K562 (cell line): ENCODE measurements at regions not wholly inside any gene's neighbourhood (a gene's known extent, or its start where the extent isn't known, plus 50 kb on each side); places are given as distances from the start of the nearest gene placed in this dataset.
A peak's percentile ranks its signal among the peaks of the same experiment; 100 is the strongest.

ENCODE experiments used
- ARID2 ChIP-seq: fragments of 450-650 bp; IDR thresholded peaks from 2 replicates; pipeline ENCODE4 v1.6.1; 2017; ENCODE audit warnings: antibody characterized with exemption, mild to moderate bottlenecking
- FOSL1 ChIP-seq: fragments of 200-800 bp; sonication (Bioruptor generic); conservative IDR thresholded peaks from 2 replicates; pipeline ENCODE4 v1.6.1; 2016; ENCODE audit warnings: missing genetic modification characterization, missing compliant biosample characterization
- HMG20A ChIP-seq: fragments of 450-650 bp; formaldehyde crosslinking; conservative IDR thresholded peaks from 2 replicates; pipeline ENCODE4 v1.4.0; 2020; ENCODE audit warnings: mild to moderate bottlenecking, mixed read lengths
- HNRNPH1 ChIP-seq: fragments of 200-400 bp; formaldehyde crosslinking; optimal IDR thresholded peaks from 2 replicates; pipeline ENCODE3; 2017; ENCODE audit warnings: low read depth, mild to moderate bottlenecking, low read length, moderate library complexity
- ILF3 ChIP-seq: fragments of 450-650 bp; IDR thresholded peaks from 2 replicates; pipeline ENCODE4 v1.6.1; 2018; ENCODE audit warnings: antibody characterized with exemption, mild to moderate bottlenecking, moderate library complexity, borderline replicate concordance
- LARP7 ChIP-seq: fragments of 450-650 bp; IDR thresholded peaks from 2 replicates; pipeline ENCODE4 v1.6.1; 2016
- NCOA2 ChIP-seq, 2 experiments: fragments of 450-650 bp; IDR thresholded peaks; 2 replicates each; pipeline ENCODE4 v1.6.1; 2018; ENCODE audit warnings: mild to moderate bottlenecking in 2 of 2, moderate library complexity in 1 of 2; ENCODE audit not compliant: partially characterized antibody in 2 of 2
- RFX1 ChIP-seq: fragments of 450-650 bp; IDR thresholded peaks from 2 replicates; pipeline ENCODE4 v1.6.1; 2016; ENCODE audit warnings: mild to moderate bottlenecking, moderate library complexity
- SRF ChIP-seq, 2 experiments: fragments of 250-450, 450-650 bp in 1 of 2; sonication (Bioruptor Pico) in 1 of 2; sonication (generic) in 1 of 2; formaldehyde crosslinking; IDR thresholded peaks; 2 replicates each; pipeline versions ENCODE4 v1.5.0 to v1.5.1; 2020 to 2022; ENCODE audit warnings: mild to moderate bottlenecking in 1 of 2, missing genetic modification reagents in 1 of 2
- TAF1 ChIP-seq: IDR thresholded peaks from 2 replicates; pipeline ENCODE4 v1.6.1; 2011; ENCODE audit warnings: mild to moderate bottlenecking, low read length, moderate library complexity; ENCODE audit not compliant: insufficient read depth, control insufficient read depth, severe bottlenecking; ENCODE audit errors: extremely low read depth
- TAL1 ChIP-seq: fragments of 450-650 bp; IDR thresholded peaks from 2 replicates; pipeline ENCODE4 v1.6.1; 2016; ENCODE audit warnings: mild to moderate bottlenecking
- TCF7 ChIP-seq: sonication (generic); IDR thresholded peaks from 2 replicates; pipeline ENCODE4 v1.6.1; 2016; ENCODE audit warnings: antibody characterized with exemption, borderline replicate concordance
- ZNF124 ChIP-seq: sonication (generic); formaldehyde crosslinking; IDR thresholded peaks from 2 replicates; pipeline ENCODE4 v1.8.1; 2022; ENCODE audit warnings: missing genetic modification reagents
- ZNF232 ChIP-seq: sonication (generic); formaldehyde crosslinking; IDR thresholded peaks from 2 replicates; pipeline ENCODE4 v1.8.0; 2022; ENCODE audit warnings: mild to moderate bottlenecking, missing genetic modification reagents
- TF ChIP-seq, protein P1 (sequence below): fragments of 250-450 bp; sonication (Bioruptor Pico); IDR thresholded peaks from 2 replicates; pipeline ENCODE4 v1.4.0; 2020; ENCODE audit warnings: mild to moderate bottlenecking
- TF ChIP-seq, protein P2 (sequence below): fragments of 450-650 bp; formaldehyde crosslinking; IDR thresholded peaks from 2 replicates; pipeline ENCODE4 v1.4.0; 2020; ENCODE audit warnings: mild to moderate bottlenecking
- TF ChIP-seq, protein P3 (sequence below): fragments of 250-450 bp; sonication (Bioruptor Pico); IDR thresholded peaks from 2 replicates; pipeline ENCODE4 v1.5.0; 2021; ENCODE audit warnings: mild to moderate bottlenecking, moderate library complexity
- TF ChIP-seq, protein P4 (sequence below): fragments of 450-650 bp; formaldehyde crosslinking; conservative IDR thresholded peaks from 2 replicates; pipeline ENCODE4 v1.4.0; 2022; ENCODE audit warnings: mild to moderate bottlenecking, missing genetic modification characterization
- TF ChIP-seq, protein P5 (sequence below): fragments of 250-450 bp; sonication (Bioruptor Pico); IDR thresholded peaks from 2 replicates; pipeline ENCODE4 v1.4.0; 2020; ENCODE audit warnings: mild to moderate bottlenecking, moderate library complexity, borderline replicate concordance

DNA sequence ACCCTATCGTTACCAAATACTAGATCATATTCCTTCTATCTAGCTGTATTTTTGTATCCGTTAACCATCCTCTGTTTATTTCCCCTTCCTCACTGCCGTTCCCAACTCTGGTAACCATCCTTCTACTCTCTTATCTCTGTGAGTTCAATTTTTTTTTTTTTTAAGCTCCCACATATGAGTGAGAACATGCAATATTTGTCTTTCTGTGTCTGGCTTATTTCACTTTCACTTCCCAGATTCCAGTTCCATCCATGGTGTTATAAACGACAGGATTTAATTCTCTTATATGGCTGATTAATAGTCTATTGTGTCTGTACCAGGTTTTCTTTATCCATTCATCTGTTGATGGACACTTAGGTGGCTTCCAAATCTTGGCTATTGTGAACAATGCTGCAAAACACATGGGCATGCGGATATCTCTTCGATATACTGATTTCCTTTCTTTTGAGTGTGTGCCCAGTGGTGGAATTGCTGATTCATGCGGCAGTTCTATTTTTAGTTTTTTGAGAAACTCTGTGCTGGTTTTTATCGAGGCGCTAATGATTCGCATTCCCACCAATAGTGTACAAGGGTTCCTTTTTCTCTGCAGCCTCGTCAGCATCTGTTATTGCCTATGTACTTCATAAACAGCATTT lies 599.6 kb downstream of the TMEM114 start (continued):
- TF ChIP-seq TAF1 (no peak), SRF (CRISPR knock-in tag; IDR thresholded peaks at IDR 0.05) (no peak), LARP7 (no peak), HNRNPH1 (no peak), ZNF124 (CRISPR knock-in tag) (no peak), ZNF232 (CRISPR knock-in tag) (no peak), ILF3 (no peak), FOSL1 (no peak), NCOA2 (IDR thresholded peaks at IDR 0.05; ENCODE audit: partially characterized antibody in 2 of 2) (no peak), RFX1 (no peak), ARID2 (no peak), HMG20A (CRISPR knock-in tag) (no peak), TAL1 (0 out of 2 replicates have a peak, but pooled peaks have one; percentile 21), TCF7 (no peak)
- TF ChIP-seq, protein P1, sequence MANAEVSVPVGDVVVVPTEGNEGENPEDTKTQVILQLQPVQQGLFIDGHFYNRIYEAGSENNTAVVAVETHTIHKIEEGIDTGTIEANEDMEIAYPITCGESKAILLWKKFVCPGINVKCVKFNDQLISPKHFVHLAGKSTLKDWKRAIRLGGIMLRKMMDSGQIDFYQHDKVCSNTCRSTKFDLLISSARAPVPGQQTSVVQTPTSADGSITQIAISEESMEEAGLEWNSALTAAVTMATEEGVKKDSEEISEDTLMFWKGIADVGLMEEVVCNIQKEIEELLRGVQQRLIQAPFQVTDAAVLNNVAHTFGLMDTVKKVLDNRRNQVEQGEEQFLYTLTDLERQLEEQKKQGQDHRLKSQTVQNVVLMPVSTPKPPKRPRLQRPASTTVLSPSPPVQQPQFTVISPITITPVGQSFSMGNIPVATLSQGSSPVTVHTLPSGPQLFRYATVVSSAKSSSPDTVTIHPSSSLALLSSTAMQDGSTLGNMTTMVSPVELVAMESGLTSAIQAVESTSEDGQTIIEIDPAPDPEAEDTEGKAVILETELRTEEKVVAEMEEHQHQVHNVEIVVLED (CRISPR knock-in tag), result no peak
- TF ChIP-seq, protein P2, sequence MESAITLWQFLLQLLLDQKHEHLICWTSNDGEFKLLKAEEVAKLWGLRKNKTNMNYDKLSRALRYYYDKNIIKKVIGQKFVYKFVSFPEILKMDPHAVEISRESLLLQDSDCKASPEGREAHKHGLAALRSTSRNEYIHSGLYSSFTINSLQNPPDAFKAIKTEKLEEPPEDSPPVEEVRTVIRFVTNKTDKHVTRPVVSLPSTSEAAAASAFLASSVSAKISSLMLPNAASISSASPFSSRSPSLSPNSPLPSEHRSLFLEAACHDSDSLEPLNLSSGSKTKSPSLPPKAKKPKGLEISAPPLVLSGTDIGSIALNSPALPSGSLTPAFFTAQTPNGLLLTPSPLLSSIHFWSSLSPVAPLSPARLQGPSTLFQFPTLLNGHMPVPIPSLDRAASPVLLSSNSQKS, result no peak
- TF ChIP-seq, protein P3, sequence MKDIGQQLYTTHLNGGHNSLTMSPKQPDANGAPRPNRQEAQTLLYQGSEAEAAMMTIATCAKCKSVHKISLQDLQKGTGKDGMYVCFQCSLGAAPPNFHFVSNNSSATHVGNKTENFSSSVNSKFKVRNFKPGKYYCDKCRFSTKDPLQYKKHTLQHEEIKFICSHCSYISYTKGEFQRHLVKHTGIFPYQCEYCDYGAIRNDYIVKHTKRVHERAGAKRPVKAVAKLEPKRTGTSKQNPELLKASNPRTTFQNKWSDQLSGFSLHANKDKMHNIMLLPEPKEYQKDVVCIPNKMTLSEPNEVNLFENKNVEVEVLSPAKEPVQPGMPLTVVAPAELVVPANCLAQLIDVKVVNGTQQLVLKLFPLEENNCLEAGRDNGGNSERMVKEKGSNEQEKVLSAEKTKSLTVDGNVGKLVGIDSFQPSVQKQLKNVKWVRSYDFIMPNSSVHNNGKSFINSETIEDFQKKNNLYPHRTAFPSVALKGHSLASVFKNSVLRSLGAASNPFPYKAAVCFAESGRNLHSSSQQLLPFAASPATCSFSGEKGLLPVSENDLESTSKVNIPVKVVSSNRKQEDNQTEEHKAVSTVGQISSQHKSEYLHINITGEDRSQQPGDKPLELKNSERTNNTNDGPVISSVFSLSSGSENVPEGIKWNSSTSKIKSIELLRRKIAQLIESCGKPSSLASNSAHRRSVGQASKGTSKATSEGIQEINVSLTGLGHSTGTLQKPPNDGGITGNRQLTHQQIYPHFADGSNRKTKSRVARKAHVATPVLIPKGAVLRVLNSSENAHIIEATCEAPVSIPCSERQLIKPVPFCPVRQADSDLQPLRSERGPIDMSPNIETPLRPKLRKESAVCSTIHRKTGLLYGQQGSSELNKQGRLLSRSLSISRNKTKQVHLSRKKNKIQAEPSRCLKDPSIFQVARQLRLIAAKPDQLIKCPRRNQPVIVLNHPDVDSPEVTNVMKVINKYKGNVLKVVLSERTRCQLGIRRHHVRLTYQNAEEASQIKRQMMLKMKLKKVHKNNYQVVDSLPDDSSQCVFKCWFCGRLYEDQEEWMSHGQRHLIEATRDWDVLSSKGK (CRISPR knock-in tag), result no peak
- TF ChIP-seq, protein P4, sequence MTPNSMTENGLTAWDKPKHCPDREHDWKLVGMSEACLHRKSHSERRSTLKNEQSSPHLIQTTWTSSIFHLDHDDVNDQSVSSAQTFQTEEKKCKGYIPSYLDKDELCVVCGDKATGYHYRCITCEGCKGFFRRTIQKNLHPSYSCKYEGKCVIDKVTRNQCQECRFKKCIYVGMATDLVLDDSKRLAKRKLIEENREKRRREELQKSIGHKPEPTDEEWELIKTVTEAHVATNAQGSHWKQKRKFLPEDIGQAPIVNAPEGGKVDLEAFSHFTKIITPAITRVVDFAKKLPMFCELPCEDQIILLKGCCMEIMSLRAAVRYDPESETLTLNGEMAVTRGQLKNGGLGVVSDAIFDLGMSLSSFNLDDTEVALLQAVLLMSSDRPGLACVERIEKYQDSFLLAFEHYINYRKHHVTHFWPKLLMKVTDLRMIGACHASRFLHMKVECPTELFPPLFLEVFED (CRISPR knock-in tag), result no peak
- TF ChIP-seq, protein P5, sequence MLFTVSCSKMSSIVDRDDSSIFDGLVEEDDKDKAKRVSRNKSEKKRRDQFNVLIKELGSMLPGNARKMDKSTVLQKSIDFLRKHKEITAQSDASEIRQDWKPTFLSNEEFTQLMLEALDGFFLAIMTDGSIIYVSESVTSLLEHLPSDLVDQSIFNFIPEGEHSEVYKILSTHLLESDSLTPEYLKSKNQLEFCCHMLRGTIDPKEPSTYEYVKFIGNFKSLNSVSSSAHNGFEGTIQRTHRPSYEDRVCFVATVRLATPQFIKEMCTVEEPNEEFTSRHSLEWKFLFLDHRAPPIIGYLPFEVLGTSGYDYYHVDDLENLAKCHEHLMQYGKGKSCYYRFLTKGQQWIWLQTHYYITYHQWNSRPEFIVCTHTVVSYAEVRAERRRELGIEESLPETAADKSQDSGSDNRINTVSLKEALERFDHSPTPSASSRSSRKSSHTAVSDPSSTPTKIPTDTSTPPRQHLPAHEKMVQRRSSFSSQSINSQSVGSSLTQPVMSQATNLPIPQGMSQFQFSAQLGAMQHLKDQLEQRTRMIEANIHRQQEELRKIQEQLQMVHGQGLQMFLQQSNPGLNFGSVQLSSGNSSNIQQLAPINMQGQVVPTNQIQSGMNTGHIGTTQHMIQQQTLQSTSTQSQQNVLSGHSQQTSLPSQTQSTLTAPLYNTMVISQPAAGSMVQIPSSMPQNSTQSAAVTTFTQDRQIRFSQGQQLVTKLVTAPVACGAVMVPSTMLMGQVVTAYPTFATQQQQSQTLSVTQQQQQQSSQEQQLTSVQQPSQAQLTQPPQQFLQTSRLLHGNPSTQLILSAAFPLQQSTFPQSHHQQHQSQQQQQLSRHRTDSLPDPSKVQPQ (CRISPR knock-in tag), result no peak
